Vagina (tissue), 2 donors: ENCODE measurements at regions not wholly inside any gene's neighbourhood (a gene's known extent, or its start where the extent isn't known, plus 50 kb on each side); places are given as distances from the start of the nearest gene placed in this dataset.

Experiments used
- DNase-seq, 2 donors: peaks; one replicate each; pipeline ENCODE4 v3.0.0-alpha.2; 2017; ENCODE audit errors: extremely low spot score in 2 of 2
- H3K27ac ChIP-seq: fragments of 200-600 bp; sonication (generic); one replicate; pipeline ENCODE4 v1.5.1; 2019
- H3K27me3 ChIP-seq: fragments of 200-600 bp; sonication (generic); one replicate; pipeline ENCODE4 v1.5.1; 2019
- H3K36me3 ChIP-seq, 2 donors: fragments of 200-600 bp; sonication (generic); one replicate each; pipeline ENCODE4 v1.5.1; 2017 to 2019
- H3K4me1 ChIP-seq: fragments of 200-600 bp; sonication (generic); one replicate; pipeline ENCODE4 v1.5.1; 2019
- H3K4me3 ChIP-seq, 2 donors: fragments of 200-600 bp; sonication (generic); 1 replicate in 1 of 2; 2 replicates in 1 of 2; pipeline ENCODE4 v1.5.1; 2016 to 2019
- H3K9me3 ChIP-seq: fragments of 200-600 bp; sonication (generic); one replicate; pipeline ENCODE4 v1.5.1; 2019
- POLR2A ChIP-seq, 2 donors: fragments of 450-650 bp; IDR thresholded peaks; one replicate each; pipeline ENCODE4 v1.6.1; 2017; ENCODE audit warnings: antibody characterized with exemption in 2 of 2, mild to moderate bottlenecking in 2 of 2, moderate library complexity in 2 of 2
- POLR2AphosphoS5 ChIP-seq, 2 donors: sonication (generic); formaldehyde crosslinking; IDR thresholded peaks; one replicate each; pipeline ENCODE4 v1.9.0; 2017; ENCODE audit warnings: antibody characterized with exemption in 2 of 2, mild to moderate bottlenecking in 2 of 2, low read depth in 1 of 2; ENCODE audit not compliant: insufficient read depth in 1 of 2
- intact Hi-C: fragments of 100-400 bp; cut with DNase I; formaldehyde crosslinking; loops from one replicate; pipeline ENCODE4 v1.15.1; 2023
- TF ChIP-seq, protein P1 (sequence below), 3 experiments: fragments of 450-650 bp in 2 of 3; fragments of 200-600 bp in 1 of 3; sonication (generic) in 1 of 3; IDR thresholded peaks; one replicate each; pipeline ENCODE4 v1.5.1; 2017 to 2019; ENCODE audit warnings: antibody characterized with exemption in 3 of 3, mild to moderate bottlenecking in 2 of 3, moderate library complexity in 2 of 3

DNA sequence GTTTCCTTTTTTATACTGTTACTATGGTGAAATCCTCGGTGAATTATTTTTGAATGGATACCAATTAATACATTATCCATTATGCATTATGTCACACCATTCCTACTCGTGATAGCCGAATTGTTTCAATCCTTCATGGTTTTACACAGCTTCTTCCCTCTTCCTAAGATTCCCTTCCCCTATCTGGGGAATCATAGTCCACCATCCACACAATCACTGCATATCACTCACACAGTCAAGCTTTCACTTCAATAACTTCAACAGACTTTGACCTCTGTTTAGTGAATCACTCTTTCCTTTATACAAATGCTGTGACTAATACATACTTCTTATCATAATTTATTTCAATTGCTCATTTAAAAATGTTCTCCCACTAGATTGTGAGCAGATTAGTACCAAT, 1108.1 kb upstream of the LRRTM1 start:
- Histone ChIP-seq H3K9me3 (no peaks in the 10 kb centered on the region), H3K4me1 (no peaks in the 10 kb centered on the region), H3K27me3 (no peaks in the 10 kb centered on the region), H3K4me3 (no peak overlapping the region), H3K27ac (no peak overlapping the region), H3K36me3 (no peaks in the 10 kb centered on the region)
- TF ChIP-seq, protein P1, sequence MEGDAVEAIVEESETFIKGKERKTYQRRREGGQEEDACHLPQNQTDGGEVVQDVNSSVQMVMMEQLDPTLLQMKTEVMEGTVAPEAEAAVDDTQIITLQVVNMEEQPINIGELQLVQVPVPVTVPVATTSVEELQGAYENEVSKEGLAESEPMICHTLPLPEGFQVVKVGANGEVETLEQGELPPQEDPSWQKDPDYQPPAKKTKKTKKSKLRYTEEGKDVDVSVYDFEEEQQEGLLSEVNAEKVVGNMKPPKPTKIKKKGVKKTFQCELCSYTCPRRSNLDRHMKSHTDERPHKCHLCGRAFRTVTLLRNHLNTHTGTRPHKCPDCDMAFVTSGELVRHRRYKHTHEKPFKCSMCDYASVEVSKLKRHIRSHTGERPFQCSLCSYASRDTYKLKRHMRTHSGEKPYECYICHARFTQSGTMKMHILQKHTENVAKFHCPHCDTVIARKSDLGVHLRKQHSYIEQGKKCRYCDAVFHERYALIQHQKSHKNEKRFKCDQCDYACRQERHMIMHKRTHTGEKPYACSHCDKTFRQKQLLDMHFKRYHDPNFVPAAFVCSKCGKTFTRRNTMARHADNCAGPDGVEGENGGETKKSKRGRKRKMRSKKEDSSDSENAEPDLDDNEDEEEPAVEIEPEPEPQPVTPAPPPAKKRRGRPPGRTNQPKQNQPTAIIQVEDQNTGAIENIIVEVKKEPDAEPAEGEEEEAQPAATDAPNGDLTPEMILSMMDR (IDR thresholded peaks at IDR 0.05) = no peak
- TF ChIP-seq POLR2AphosphoS5 (IDR thresholded peaks at IDR 0.05; ENCODE audit: insufficient read depth in 1 of 2, low read depth in 1 of 2) (no peak), POLR2A (IDR thresholded peaks at IDR 0.05) (no peak)
- intact Hi-C loops = no loop called here
- DNase-seq = no peak

DNA sequence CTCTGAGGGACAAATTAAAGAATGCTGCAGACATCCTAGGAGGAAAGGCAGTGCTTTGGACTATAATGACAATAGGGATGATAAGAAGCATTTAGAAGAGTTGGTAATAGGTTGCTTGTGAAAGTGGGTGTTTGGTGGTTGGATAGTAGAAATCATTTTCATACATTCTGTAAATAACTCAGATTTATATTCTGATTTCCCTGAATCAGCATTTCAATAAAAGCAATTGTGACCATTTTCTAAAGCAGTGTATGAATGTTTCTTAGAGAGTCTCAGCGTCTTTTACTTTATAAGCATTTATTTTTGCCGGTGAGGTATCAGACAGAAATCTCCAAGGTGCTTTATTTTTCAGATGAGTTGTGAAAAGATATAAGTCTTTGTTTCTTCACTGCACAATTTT, 1099.0 kb upstream of the LRRTM1 start:
- Histone ChIP-seq H3K4me1 (no peaks in the 10 kb centered on the region), H3K9me3 (no peaks in the 10 kb centered on the region), H3K4me3 (no peak overlapping the region), H3K36me3 (no peaks in the 10 kb centered on the region), H3K27me3 (no peaks in the 10 kb centered on the region), H3K27ac (no peak overlapping the region)
- DNase-seq = no peak
- TF ChIP-seq POLR2AphosphoS5 (IDR thresholded peaks at IDR 0.05; ENCODE audit: insufficient read depth in 1 of 2, low read depth in 1 of 2) = no peak
- TF ChIP-seq, protein P1 (IDR thresholded peaks at IDR 0.05) = no peak
- TF ChIP-seq POLR2A (IDR thresholded peaks at IDR 0.05) = no peak
- intact Hi-C loops = no loop called here

DNA sequence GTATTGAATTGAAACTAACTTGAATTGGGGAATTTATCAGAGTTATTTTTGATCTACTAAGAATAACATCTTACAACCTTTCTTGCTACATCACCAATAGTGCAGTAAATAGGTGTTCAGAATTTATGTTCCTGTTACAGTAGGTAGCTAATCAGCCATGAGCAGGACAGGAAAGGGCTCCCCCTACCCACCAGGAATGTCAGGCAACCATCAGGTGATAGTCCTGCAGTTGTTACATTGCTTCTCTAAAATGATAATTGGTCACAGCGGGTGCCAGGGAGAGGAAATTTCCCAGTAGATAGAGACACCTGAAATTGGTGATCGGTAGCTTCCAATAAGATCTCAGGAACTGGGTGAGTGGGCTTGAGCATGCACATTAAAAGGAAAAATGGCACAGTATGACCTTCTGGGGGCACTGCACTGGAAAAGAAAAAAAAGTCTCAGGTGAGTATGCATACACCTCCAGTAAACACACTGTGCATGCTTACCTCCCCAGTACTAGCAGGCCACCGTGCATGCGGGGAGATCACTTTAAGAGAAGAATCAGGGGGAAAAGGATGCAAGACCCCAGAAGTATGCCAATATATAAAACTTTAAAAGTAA, 1092.0 kb upstream of the LRRTM1 start:
- H3K36me3 ChIP-seq = no peaks in the 10 kb centered on the region
- no peaks in the 10 kb centered on the region for H3K9me3 ChIP-seq
- H3K27me3 ChIP-seq = no peaks in the 10 kb centered on the region
- DNase-seq = no peak
- TF ChIP-seq, protein P1 (IDR thresholded peaks at IDR 0.05) = no peak
- TF ChIP-seq POLR2AphosphoS5 (IDR thresholded peaks at IDR 0.05; ENCODE audit: insufficient read depth in 1 of 2, low read depth in 1 of 2) (no peak), POLR2A (IDR thresholded peaks at IDR 0.05) (no peak)
- H3K4me3 ChIP-seq = no peak overlapping the region
- intact Hi-C loops = no loop called here
- no peaks in the 10 kb centered on the region for H3K4me1 ChIP-seq
- no peak overlapping the region for H3K27ac ChIP-seq

DNA sequence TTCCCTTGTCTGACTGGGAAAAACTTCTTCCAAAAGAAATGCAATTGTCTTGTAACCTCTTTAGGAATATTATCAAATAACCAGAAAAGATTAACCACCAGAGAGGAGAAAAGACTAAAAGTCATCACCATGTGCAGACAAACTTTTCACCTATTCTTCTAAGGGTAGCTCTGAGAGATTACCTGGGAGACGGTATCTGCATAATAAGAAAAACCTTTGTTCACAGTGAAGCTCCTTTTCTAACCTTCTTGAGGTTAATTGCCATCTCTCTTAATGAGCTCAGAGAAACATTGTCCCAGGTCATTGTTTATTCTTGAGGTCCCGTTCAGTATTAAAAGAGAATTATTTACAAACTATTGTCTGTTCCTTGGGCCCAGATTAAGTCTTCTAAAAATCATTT, 1091.2 kb upstream of the LRRTM1 start:
- no peaks in the 10 kb centered on the region for H3K4me1 ChIP-seq
- TF ChIP-seq POLR2AphosphoS5 (IDR thresholded peaks at IDR 0.05; ENCODE audit: insufficient read depth in 1 of 2, low read depth in 1 of 2) = no peak
- TF ChIP-seq, protein P1 (IDR thresholded peaks at IDR 0.05) = no peak
- TF ChIP-seq POLR2A (IDR thresholded peaks at IDR 0.05) = no peak
- H3K9me3 ChIP-seq = no peaks in the 10 kb centered on the region
- H3K36me3 ChIP-seq = no peaks in the 10 kb centered on the region
- no peaks in the 10 kb centered on the region for H3K27me3 ChIP-seq
- no peak overlapping the region for H3K4me3 ChIP-seq
- no peak for DNase-seq
- no peak overlapping the region for H3K27ac ChIP-seq
- intact Hi-C loops = no loop called here

DNA sequence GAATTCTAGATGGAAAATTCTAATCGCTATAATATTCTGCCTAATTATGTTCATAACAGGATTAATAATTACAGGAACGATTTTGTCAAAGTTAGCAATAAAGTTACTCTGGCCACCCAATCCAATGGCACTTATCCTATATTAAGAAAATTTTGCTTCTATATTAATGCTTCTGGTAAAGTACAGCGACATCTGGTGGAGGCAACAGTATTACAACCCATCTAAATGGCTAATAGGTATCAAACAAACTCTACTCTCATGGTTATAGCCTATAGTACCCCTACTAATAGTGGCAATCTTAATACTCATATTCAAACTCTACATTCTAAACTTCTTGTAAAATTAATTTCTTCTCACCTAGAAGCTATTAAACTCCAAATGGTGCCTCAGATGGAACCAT, 1084.7 kb upstream of the LRRTM1 start:
- intact Hi-C loops = no loop called here
- TF ChIP-seq, protein P1 (IDR thresholded peaks at IDR 0.05) = no peak
- TF ChIP-seq POLR2A (IDR thresholded peaks at IDR 0.05) (no peak), POLR2AphosphoS5 (IDR thresholded peaks at IDR 0.05; ENCODE audit: insufficient read depth in 1 of 2, low read depth in 1 of 2) (no peak)

More for the DNA sequence above, 1084.7 kb upstream of the LRRTM1 start:
- Histone ChIP-seq H3K36me3 (no peaks in the 10 kb centered on the region), H3K9me3 (no peaks in the 10 kb centered on the region), H3K4me1 (no peaks in the 10 kb centered on the region), H3K27ac (no peak overlapping the region), H3K4me3 (no peak overlapping the region), H3K27me3 (no peaks in the 10 kb centered on the region)
- no peak for DNase-seq
